ENCODE measurements at regions not wholly inside any gene's neighbourhood (a gene's known extent, or its start where the extent isn't known, plus 50 kb on each side); places are given as distances from the start of the nearest gene placed in this dataset.

- H3K36me3 ChIP-seq = no peaks in the 10 kb centered on the region
- H3K9me3 ChIP-seq = peaks cover 3% of the 10 kb centered on the region
- no peak overlapping the region for H3K4me3 ChIP-seq (ENCODE audit: low read depth in 1 of 2, low read length in 1 of 2)
- no peaks in the 10 kb centered on the region for H3K4me1 ChIP-seq (ENCODE audit: control insufficient read depth in 1 of 2, insufficient read depth in 1 of 2, low read depth in 1 of 2, low read length in 1 of 2)
- TF ChIP-seq CTCF (IDR thresholded peaks at IDR 0.05) = no peak
- H3K27ac ChIP-seq = no peak overlapping the region
- H3K27me3 ChIP-seq = no peaks in the 10 kb centered on the region
Observed at GRCh38 chr15:96559087-96559486, 228.6 kb downstream of the NR2F2 start.

- no peak for TF ChIP-seq CTCF (IDR thresholded peaks at IDR 0.05)
- no peak overlapping the region for H3K27ac ChIP-seq
- no peaks in the 10 kb centered on the region for H3K4me1 ChIP-seq (ENCODE audit: control insufficient read depth in 1 of 2, insufficient read depth in 1 of 2, low read depth in 1 of 2, low read length in 1 of 2)
- no peaks in the 10 kb centered on the region for H3K27me3 ChIP-seq
- peaks cover 3% of the 10 kb centered on the region for H3K9me3 ChIP-seq
- no peak overlapping the region for H3K4me3 ChIP-seq (ENCODE audit: low read depth in 1 of 2, low read length in 1 of 2)
- H3K36me3 ChIP-seq = no peaks in the 10 kb centered on the region
Observed at GRCh38 chr15:96559631-96560030, 229.1 kb downstream of the NR2F2 start.

- no peak for TF ChIP-seq CTCF (IDR thresholded peaks at IDR 0.05)
- H3K9me3 ChIP-seq = peaks cover 3% of the 10 kb centered on the region
- H3K27ac ChIP-seq = no peak overlapping the region
- no peaks in the 10 kb centered on the region for H3K27me3 ChIP-seq
- no peaks in the 10 kb centered on the region for H3K36me3 ChIP-seq
- no peak overlapping the region for H3K4me3 ChIP-seq (ENCODE audit: low read depth in 1 of 2, low read length in 1 of 2)
- H3K4me1 ChIP-seq (ENCODE audit: control insufficient read depth in 1 of 2, insufficient read depth in 1 of 2, low read depth in 1 of 2, low read length in 1 of 2) = no peaks in the 10 kb centered on the region
Observed at GRCh38 chr15:96560246-96560895, 229.9 kb downstream of the NR2F2 start.

- Histone ChIP-seq H3K36me3 (no peaks in the 10 kb centered on the region), H3K27ac (no peak overlapping the region), H3K4me3 (ENCODE audit: low read depth in 1 of 2, low read length in 1 of 2) (no peak overlapping the region)
Observed at GRCh38 chr15:96561593-96561992, 231.1 kb downstream of the NR2F2 start.

GRCh38 chr15:96564546-96564945 is 234.0 kb downstream of the NR2F2 start:
- Histone ChIP-seq H3K4me1 (ENCODE audit: control insufficient read depth in 1 of 2, insufficient read depth in 1 of 2, low read depth in 1 of 2, low read length in 1 of 2) (no peaks in the 10 kb centered on the region), H3K9me3 (no peaks in the 10 kb centered on the region)

More at GRCh38 chr15:96561593-96561992, 231.1 kb downstream of the NR2F2 start:
- peaks cover 3% of the 10 kb centered on the region for H3K9me3 ChIP-seq
- no peaks in the 10 kb centered on the region for H3K4me1 ChIP-seq (ENCODE audit: control insufficient read depth in 1 of 2, insufficient read depth in 1 of 2, low read depth in 1 of 2, low read length in 1 of 2)
- H3K27me3 ChIP-seq = no peaks in the 10 kb centered on the region
- TF ChIP-seq CTCF (IDR thresholded peaks at IDR 0.05) = no peak

More at GRCh38 chr15:96564546-96564945, 234.0 kb downstream of the NR2F2 start:
- no peak overlapping the region for H3K27ac ChIP-seq
- no peak overlapping the region for H3K4me3 ChIP-seq (ENCODE audit: low read depth in 1 of 2, low read length in 1 of 2)
- no peaks in the 10 kb centered on the region for H3K27me3 ChIP-seq
- no peaks in the 10 kb centered on the region for H3K36me3 ChIP-seq
- no peak for TF ChIP-seq CTCF (IDR thresholded peaks at IDR 0.05)
